Thyroid gland (tissue), 4 donors: ENCODE measurements at regions not wholly inside any gene's neighbourhood (a gene's known extent, or its start where the extent isn't known, plus 50 kb on each side); places are given as distances from the start of the nearest gene placed in this dataset.

Experiments
- DNase-seq, 2 donors: peaks; one replicate each; pipeline ENCODE4 v3.0.0-alpha.2; 2019
- H3K27ac ChIP-seq, 3 donors: fragments of 200-600 bp; sonication (generic); 1 replicate in 2 of 3; 2 replicates in 1 of 3; pipeline ENCODE4 v1.5.1; 2016 to 2019; ENCODE audit warnings: mild to moderate bottlenecking in 1 of 3, moderate library complexity in 1 of 3
- H3K27me3 ChIP-seq: fragments of 200-600 bp; sonication (generic); one replicate; pipeline ENCODE4 v1.5.1; 2019
- H3K36me3 ChIP-seq, 2 donors: fragments of 200-600 bp; sonication (generic); one replicate each; pipeline ENCODE4 v1.5.1; 2016 to 2019
- H3K4me1 ChIP-seq, 2 donors: fragments of 200-600 bp; sonication (generic); one replicate each; pipeline ENCODE4 v1.5.1; 2017 to 2019
- H3K4me3 ChIP-seq, 3 donors: fragments of 200-600 bp; sonication (generic); replicated peaks in 1 of 3; 1 replicate in 2 of 3; 2 replicates in 1 of 3; pipeline ENCODE4 v1.5.1; 2016; ENCODE audit warnings: mild to moderate bottlenecking in 1 of 3
- H3K9me3 ChIP-seq: fragments of 200-600 bp; sonication (generic); one replicate; pipeline ENCODE4 v1.5.1; 2017
- POLR2A ChIP-seq, 2 donors: fragments of 450-650 bp; IDR thresholded peaks; one replicate each; pipeline ENCODE4 v1.6.1; 2017; ENCODE audit warnings: antibody characterized with exemption in 2 of 2, mild to moderate bottlenecking in 2 of 2, moderate library complexity in 1 of 2
- WGBS, 2 donors: methylation state at CpG; one replicate each; pipeline ENCODE4 v1.1.5; 2017; 5-methylcytosine and 5-hydroxymethylcytosine counted together
- intact Hi-C: fragments of 100-400 bp; cut with DNase I; formaldehyde crosslinking; loops from one replicate; pipeline ENCODE4 v1.15.1; 2023
- TF ChIP-seq, protein P1 (sequence below), 6 experiments: fragments of 200-600 bp in 3 of 6; fragments of 450-650 bp in 3 of 6; sonication (generic) in 3 of 6; IDR thresholded peaks; one replicate each; pipeline ENCODE4 v1.5.1; 2016 to 2019; ENCODE audit warnings: antibody characterized with exemption in 6 of 6, mild to moderate bottlenecking in 2 of 6, inconsistent platforms in 1 of 6, moderate library complexity in 1 of 6

DNA sequence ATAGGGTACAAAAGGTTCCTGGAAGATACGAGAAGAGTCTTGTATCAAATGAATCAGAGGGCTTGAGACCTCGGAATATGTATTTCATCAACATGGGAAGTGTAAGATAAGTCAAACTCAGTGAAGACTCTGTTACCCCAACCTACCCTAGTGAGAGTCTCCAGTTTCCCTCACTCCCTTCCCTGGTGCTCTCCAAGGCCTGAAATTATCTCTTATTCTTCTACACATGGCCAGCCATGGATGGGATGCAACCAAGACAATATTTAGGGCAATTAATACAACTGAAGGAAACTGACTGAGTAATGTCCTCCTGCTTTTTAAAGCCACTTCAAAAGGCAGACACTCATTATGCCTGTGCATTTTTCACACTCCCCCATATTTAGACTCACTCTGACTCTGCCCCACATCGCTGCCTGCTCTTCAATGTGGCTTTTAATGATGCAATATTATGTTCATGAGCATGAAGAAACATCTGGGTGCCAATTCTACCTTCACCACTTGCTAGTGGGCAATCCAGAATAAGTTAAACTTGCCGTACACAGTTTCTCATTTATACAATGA lies 137.1 kb upstream of the THBS1 start:
- no peaks in the 10 kb centered on the region for H3K27me3 ChIP-seq
- H3K36me3 ChIP-seq: no peaks in the 10 kb centered on the region
- H3K4me1 ChIP-seq: no peaks in the 10 kb centered on the region
- no peak for DNase-seq
- H3K27ac ChIP-seq: no peak overlapping the region
- intact Hi-C loops: no loop called here
- 92 to 98% methylated on average over 4 of the region's 4 CpGs for WGBS, 2 donors
- no peak overlapping the region for H3K4me3 ChIP-seq
- no peaks in the 10 kb centered on the region for H3K9me3 ChIP-seq
- TF ChIP-seq POLR2A (IDR thresholded peaks at IDR 0.05): no peak
- TF ChIP-seq, protein P1, sequence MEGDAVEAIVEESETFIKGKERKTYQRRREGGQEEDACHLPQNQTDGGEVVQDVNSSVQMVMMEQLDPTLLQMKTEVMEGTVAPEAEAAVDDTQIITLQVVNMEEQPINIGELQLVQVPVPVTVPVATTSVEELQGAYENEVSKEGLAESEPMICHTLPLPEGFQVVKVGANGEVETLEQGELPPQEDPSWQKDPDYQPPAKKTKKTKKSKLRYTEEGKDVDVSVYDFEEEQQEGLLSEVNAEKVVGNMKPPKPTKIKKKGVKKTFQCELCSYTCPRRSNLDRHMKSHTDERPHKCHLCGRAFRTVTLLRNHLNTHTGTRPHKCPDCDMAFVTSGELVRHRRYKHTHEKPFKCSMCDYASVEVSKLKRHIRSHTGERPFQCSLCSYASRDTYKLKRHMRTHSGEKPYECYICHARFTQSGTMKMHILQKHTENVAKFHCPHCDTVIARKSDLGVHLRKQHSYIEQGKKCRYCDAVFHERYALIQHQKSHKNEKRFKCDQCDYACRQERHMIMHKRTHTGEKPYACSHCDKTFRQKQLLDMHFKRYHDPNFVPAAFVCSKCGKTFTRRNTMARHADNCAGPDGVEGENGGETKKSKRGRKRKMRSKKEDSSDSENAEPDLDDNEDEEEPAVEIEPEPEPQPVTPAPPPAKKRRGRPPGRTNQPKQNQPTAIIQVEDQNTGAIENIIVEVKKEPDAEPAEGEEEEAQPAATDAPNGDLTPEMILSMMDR (IDR thresholded peaks at IDR 0.05): no peak

DNA sequence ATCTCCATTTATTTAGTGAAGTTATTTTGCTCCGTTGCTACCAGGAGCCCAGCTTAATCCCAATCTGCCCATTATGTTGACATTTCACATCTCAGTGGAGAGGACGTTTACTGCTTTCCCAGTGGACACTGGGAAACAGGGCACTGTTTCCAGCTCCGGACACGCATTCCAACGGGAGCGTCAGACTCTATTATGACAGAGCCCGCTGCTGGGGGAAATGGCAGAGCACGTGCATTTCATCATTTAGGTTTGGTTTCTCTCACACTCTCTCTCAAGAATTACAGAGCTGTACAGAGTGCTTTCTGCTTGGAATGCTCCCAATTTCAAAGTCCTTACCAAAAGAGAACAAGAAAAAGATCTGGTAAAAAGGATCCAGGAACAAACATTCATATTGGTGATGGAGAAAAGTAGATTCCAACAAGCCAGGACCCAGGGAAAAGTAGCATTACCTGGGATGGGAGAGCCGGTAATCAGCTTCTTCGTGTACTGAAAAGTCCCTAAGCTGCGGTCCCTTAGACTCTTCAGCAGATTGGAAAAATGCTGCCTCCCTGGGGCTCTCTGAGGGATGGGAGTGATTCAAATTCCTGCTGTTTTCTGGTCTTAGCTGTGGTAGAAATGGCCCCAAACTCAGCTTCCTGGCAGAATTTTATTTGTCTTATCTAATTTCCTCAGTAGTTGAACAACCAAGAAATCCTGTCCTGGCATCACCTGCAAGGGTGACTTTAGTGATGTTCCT lies 136.0 kb upstream of the THBS1 start:
- Histone ChIP-seq H3K36me3 (no peaks in the 10 kb centered on the region), H3K4me1 (no peaks in the 10 kb centered on the region), H3K27me3 (no peaks in the 10 kb centered on the region), H3K9me3 (no peaks in the 10 kb centered on the region), H3K4me3 (no peak overlapping the region), H3K27ac (no peak overlapping the region)
- intact Hi-C loops: no loop called here
- 57 to 72% methylated on average over 11 of the region's 11 CpGs for WGBS, 2 donors
- TF ChIP-seq, protein P1 (IDR thresholded peaks at IDR 0.05): no peak
- TF ChIP-seq POLR2A (IDR thresholded peaks at IDR 0.05): no peak
- DNase-seq: no peak

DNA sequence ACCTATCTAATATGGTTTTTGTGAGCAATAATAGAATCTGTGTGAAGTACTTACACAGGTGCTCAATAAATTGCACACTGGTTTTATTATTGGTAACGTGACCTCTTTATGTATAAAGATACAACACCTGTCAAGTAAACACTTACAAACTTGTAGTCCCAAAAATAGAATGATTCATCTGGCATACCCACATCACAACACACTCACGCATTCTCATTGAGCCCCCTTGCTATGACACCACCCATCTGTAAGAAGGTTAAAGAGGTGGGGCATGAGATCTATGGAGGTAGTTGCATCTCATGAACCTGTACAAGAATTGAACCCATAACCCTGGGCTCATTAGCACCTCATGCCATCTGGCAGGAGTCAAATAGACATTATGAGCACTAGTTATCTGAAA lies 134.9 kb upstream of the THBS1 start:
- WGBS, 2 donors: 94 to 99% methylated on average over 2 of the region's 2 CpGs
- TF ChIP-seq POLR2A (IDR thresholded peaks at IDR 0.05): no peak
- TF ChIP-seq, protein P1 (IDR thresholded peaks at IDR 0.05): no peak
- intact Hi-C loops: no loop called here
- Histone ChIP-seq H3K36me3 (no peaks in the 10 kb centered on the region), H3K27me3 (no peaks in the 10 kb centered on the region), H3K9me3 (no peaks in the 10 kb centered on the region), H3K4me1 (no peaks in the 10 kb centered on the region), H3K27ac (no peak overlapping the region), H3K4me3 (no peak overlapping the region)
- DNase-seq: no peak

DNA sequence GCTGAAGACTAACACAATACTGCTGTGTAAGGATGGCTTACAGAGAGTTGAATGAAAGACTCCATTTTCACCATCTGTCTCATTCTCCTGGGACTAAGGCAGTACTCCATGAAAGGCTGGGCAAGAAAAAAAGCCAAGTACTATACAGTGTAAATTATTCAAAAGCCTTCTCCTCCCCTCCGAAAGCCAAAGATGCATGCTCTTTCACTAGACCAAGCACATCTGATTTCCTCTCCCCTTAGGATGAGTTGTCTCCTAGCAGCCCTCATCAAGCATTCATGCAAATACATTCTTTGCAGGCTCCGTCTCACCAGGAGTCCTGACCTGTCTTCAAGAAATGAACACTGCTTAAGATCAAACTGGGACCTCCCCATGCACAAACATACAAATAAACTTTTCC lies 133.5 kb upstream of the THBS1 start:
- intact Hi-C loops: no loop called here
- H3K27ac ChIP-seq: no peak overlapping the region
- H3K27me3 ChIP-seq: no peaks in the 10 kb centered on the region
- no peaks in the 10 kb centered on the region for H3K9me3 ChIP-seq
- TF ChIP-seq POLR2A (IDR thresholded peaks at IDR 0.05): no peak
- TF ChIP-seq, protein P1 (IDR thresholded peaks at IDR 0.05): no peak
- DNase-seq: no peak
- no peak overlapping the region for H3K4me3 ChIP-seq
- no peaks in the 10 kb centered on the region for H3K4me1 ChIP-seq
- WGBS, 2 donors: 96 to 100% methylated on average over 2 of the region's 2 CpGs
- no peaks in the 10 kb centered on the region for H3K36me3 ChIP-seq

DNA sequence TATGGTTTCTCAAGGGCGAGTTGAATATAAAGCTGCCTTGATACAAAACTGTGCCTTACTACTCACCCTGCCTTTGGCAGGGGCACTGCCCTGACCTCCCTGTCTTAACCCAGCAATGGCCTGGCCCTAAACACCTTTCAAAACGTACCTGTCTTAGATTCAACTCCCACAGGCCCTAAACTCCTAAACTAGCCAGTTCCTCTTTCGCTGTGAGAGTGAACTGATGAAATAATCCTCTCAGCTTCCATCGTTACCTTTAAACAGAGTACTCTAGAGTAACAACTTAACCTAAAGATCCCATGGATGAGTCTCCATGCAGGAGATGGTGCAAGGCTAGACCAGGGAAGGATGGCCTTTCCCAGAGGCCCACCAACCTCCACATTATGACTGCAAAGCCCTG lies 133.0 kb upstream of the THBS1 start:
- Histone ChIP-seq H3K27me3 (no peaks in the 10 kb centered on the region), H3K36me3 (no peaks in the 10 kb centered on the region), H3K4me3 (no peak overlapping the region), H3K4me1 (no peaks in the 10 kb centered on the region), H3K9me3 (no peaks in the 10 kb centered on the region), H3K27ac (no peak overlapping the region)
- 85 to 91% methylated on average over 4 of the region's 4 CpGs for WGBS, 2 donors
- DNase-seq: no peak
- TF ChIP-seq POLR2A (IDR thresholded peaks at IDR 0.05): no peak
- TF ChIP-seq, protein P1 (IDR thresholded peaks at IDR 0.05): no peak
- intact Hi-C loops: no loop called here
